NCI-H460 (cell line): ENCODE measurements at regions not wholly inside any gene's neighbourhood (a gene's known extent, or its start where the extent isn't known, plus 50 kb on each side); places are given as distances from the start of the nearest gene placed in this dataset.
"Not testable (repeated sequence)": the region's sequence is repeated elsewhere in the genome, so short reads cannot be mapped to it uniquely, and the experiment has no call there.

Source experiments
- DNase-seq: peaks from one replicate; pipeline ENCODE4 v3.0.0-alpha.2; 2016; ENCODE audit warnings: low read depth; ENCODE audit errors: extremely low read depth

DNA sequence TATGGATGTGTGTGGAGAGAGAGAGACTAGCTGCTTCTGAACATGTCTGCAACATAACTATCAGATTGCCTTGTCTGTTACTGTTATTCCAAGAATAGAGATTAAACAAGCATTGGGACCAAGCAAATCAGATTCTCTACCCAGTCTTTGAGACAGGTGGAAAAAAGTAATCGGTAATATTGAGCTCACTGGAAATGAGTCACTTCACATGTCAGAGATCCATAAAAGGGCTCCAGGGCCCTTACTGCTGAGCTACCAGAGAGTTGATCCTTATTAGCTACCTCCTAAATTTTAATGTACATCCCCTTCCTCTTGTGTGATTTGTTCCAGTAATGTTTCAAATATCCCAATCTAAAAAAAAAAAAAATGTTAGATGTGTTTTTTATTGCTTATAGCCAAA is 2118.0 kb downstream of the PCDH9 start:
- no peak for DNase-seq

DNA sequence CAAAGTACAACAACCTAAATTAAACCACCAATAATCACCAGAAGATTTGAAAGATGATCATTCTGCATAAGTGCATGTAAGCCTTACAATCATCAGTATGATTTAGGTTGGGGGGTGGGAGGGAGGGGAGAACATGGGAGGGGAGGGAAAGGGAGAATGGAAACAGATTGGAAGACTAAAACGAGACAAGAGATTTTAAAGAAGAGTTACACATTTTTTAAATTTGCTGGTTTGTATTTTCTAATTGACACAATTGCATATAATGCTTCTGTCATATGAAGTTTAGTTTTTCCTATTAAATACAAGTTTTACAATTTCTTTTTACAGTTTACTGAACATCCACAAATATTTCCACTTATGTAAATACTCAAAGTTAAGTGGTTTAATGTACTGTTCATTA is 2118.9 kb downstream of the PCDH9 start:
- no peak for DNase-seq

DNA sequence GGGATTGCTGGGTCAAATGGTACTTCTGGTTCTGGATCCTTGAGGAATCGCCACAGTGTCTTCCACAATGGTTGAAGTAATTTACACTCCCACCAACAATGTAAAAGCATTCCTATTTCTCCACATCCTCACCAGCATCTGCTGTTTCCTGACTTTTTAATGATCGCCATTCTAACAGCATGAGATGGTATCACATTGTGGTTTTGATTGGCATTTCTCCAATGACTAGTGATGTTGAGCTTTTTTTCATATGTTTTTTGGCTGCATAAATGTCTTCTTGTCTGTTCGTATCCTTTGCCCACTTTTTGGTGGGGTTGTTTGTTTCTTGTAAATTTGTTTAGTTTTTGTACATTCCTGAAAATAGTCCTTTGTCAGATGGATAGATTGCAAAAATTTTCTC is 2125.7 kb downstream of the PCDH9 start:
- DNase-seq = not testable (repeated sequence)

DNA sequence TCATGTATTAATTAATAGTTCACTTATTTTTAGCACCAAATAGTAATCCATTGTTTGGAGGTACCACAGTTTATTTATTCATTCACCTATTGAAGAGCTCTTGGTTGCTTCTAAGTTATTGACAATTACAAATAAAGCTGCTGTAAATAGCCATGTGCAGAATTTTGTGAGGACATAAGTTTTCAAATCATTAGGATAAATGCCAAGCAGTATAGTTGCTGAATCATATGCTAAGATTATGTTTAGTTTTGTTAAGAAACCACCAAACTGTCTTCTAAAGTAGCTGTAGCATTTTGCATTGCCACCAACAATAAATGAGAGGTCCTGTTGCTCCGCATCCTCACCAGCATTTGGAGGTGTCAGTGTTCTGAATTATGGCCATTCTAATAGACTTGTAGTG is 2126.8 kb downstream of the PCDH9 start:
- DNase-seq = no peak

DNA sequence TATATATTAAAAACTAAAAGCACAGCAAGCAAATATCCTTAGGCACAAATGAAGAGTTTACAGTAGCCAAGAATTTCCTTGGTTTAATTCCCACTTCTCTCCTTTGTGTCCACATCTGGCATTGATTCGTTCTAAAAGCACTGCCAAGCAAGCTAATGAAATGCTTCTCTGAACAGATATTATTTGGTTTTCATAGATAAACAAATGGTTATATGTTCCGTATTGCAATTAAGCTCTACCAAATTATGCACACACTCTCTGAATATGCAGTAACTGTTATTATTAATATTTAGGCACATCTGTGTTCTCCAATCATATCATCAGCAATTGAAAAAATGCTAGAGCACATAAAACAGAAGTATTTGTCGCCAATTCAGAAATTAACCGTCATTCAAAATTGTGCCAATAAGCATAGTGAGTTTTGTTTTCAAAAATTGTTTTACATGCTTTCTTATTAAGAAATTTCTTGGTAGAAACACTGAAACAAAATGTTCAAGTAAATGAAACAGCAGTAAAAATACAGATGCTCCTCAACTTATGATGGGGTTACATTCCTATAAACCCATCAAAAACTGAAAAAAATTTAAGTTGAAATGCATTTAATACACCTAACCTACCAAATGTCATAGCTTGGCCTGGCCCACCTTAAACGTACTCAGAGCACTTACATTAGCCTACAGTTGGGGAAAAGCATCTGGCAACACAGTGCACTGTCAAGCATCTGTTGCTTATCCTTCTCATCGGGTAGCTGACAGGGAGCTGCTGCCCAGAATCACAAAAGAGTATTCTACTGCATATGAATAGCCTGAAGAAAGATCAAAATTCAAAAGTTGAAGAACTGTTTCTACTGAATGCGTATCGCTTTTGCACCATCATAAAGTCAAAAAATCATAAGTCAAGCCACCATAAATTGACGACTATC is 2134.7 kb downstream of the PCDH9 start:
- DNase-seq = no peak

DNA sequence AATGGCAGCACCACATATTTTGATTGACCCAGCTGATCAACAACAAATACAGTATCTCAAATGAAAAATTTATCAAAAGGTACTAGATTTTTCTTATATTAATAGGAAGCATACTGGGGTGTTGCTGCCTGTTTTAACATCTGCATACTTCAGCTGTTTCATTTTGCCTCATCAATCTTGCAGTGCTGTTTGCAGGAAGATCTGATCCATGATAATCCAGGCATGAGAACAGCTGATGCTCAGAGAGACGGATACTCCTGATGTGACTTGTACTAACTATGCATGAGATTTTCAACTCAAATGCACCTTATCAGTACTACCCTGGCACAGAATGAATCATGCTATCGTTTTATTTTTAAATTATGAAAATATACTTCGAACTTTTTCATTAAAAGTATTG is 2136.8 kb downstream of the PCDH9 start:
- no peak for DNase-seq

DNA sequence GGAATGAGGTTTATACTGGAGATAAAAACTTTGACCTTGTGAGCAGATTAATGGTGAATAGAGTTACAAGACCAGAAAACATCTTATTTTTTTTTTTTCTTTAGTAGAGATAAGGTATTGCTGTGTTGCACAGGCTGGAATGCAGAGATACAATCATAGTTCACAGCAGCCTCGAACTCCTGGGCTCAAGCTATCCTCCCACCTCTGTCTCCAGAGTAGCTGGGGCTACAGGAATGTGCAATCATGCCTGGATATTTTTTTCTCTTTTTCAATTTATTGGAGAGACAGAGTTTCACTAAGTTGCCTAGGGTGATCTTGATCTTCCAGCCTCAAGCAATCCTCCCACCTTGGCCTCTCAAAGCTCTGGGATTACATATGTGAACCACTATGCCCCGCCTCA is 2139.1 kb downstream of the PCDH9 start:
- DNase-seq = no peak

DNA sequence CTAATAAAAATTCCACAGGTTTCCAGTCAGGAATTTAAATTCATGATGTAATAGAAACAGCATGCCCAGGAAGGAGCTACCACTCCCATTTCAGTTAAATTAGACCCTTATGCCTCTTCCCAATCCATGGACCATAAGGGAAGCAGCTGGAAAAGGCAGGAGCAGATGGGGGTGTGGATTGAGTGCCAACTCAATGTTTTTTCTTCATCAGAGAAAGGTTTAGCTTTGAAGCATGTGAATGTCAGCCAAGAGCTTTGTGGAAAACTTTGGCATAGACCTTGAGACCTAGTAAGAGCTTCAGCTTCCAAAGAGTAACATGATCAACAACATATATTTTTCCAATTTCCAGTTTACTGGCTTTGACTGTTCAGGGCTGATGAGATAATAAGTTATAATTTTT is 2139.9 kb downstream of the PCDH9 start:
- DNase-seq = no peak

DNA sequence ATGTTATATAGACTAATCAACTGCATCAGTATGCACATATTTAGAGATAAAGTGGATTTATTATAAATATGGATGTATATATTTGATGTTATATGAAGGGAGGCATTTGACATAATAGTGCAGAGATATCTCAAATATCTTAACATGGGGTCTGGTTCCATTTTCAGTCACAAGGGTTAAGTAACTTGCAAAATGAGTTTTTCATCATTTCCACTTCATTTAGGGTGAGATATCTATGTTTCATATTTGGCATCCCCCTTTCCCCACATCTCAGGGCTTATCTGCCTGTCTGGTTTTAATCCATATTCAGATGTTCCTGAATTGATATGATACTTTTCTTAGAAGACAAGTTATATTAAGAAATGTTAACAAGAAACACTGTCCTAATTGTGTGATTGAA is 2141.2 kb downstream of the PCDH9 start:
- DNase-seq = no peak

DNA sequence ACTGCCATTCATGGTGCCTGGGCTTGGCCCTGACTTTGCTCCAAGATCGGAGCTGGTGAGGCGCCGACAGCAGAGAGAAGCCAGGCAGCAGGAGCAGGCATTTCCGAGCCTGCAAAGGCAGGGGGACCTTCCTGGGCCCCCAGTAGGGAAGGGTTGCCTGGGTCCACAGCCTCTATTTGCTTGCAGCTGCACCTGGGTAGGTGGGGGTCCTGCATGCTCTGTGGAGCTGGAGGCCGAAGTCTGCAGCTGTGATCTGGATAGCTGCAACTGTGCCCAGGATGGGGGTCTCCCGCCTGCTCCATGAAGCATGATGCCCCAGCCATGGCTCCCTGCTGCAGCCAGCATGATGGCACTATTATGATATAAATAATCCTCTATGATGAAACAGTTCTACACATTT is 2144.2 kb downstream of the PCDH9 start:
- no peak for DNase-seq

DNA sequence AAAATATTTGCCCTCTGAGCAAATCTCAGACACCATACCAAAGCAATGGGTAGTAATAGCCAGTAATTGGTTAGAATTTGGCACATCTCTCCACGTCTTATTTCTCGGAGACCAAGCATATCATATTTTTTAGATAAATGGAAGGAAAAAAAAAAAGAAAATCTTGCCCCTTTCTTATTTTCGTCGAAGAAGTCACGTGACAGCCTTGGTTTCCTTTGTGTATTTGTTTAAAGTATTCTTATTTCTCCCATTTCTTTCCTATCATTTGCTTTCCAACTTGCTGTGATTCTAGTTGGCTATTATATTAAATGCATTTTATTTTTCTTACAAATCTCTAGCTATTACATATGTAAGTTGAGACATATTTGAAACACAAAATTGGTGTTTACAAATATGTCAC is 2155.9 kb downstream of the PCDH9 start:
- no peak for DNase-seq

DNA sequence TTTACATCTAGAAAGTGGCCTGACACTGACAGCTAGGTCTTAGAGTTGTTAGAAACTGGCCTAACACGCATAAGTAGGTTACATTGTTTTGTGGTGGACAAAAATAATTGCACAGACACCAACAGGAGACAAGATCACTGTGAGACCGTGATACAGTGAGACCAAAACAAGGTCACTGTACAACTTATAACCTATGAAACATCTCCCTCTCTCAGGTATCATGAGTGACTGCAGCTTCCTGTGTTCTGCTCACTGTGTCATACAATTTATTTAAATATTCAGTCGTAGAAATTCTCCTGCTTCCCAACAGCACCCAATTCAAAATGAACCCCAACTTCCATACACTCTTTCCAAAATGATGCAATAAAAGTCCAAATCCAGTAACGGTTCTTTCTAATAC is 2165.2 kb downstream of the PCDH9 start:
- no peak for DNase-seq

DNA sequence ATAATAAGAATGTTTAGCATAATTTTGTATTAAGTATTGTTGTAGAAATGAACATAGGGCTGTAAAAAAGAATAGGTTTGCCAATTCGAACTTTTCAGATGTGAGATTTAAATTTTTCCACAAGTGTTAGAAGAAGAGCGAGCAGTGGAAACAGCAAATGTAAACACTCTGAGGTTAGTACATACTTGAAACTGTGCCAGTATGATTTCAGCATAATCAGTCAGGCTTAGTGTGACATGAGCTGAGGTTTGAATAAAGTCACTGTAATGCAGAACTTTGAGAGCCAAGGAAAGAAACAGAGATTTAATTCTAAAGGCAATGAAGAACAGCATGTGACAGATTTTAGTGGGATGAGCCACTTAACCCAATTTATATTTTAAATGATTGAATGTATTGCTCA is 2166.4 kb downstream of the PCDH9 start:
- DNase-seq = no peak

DNA sequence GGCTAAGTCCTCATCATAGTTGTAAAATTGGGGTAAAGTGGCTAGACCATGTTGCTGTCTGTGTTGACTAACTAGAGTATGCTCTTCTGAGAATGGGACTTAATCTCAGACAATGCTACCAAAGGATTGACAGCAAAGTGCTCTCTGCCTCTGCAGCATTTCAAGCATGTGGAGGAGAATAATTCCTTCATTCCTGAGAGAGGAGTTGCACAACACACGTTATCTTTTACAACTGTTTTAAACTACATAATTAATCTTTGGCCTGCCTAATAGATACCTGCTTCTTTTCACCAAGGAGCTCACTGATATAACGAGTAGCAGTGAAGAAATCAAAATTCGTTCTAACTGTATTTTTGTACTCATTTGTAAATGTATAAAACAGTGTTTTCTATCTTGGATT is 2172.2 kb downstream of the PCDH9 start:
- DNase-seq = no peak

DNA sequence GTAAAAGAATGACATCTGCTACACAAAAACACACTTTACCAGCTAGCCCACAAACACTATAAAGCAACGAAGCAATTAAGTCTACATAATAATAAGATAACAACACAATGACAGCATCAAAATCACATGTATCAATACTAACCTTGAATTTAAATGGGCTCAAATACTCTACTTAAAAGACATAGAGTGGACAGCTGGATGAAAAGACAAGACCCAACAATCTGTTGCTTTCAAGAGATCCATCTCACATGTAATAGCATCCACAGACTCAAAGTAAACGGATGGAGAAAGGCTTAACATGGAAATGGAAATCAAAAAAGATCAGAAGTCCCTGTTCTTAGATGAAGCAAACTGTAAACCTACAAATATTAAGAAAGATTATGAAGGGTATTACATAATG is 2175.9 kb downstream of the PCDH9 start:
- DNase-seq = no peak

DNA sequence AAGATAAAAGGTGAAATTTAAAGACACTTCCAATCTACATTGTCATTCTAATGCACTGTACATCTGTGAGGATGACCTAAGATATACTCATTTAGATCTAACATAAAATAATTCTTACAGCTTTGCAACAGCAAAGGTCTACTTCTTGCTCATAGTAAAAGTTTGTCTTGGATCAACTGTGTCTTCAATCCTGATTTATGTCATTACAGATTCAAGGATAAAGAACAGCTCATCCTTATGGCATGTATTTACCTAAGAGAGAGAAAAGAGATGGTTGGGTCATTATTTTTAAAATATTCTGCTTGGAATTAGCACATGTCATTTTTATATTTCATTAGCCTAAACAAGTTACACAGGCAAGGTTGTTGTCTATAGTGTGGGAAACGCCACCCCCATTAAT is 2193.1 kb downstream of the PCDH9 start:
- DNase-seq = no peak

DNA sequence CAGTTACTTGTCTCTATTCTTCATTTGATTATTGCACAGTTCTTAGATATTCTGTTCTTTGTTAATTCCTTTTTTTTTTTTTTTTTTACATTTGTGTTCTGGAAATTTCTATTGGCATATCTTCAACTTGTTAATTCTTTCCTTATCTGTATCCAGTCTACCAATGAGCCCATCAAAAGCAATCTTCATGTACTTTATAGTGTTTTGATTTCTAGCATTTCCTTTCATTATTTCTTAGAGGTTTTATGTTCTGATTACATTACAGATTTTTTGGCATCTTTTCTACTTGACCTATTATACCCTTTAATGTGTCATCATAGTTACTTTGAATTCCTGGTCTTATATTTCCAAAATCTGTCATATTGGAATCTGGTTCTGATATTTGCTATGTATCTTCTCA is 2194.8 kb downstream of the PCDH9 start:
- DNase-seq = no peak

DNA sequence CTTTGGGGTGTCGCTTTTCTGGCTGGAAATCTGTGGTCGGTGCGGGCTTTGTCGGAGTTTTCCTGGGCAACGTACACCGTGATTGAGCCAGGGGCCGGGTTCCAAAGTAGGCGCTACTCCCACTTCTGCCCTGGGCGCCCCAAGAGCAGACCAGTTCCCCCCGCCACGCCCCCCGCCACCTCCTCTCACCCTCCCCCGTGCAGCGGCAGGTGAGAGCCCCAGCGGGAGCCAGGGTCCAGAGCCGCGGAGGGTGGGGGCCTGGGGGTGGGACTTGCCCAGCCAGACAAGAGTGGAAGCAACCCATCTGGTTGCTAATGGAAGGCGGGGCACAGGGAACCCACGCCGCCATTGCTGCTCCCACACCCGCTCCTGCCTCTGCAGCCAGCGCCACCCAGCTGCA is 2195.9 kb downstream of the PCDH9 start:
- DNase-seq = no peak

DNA sequence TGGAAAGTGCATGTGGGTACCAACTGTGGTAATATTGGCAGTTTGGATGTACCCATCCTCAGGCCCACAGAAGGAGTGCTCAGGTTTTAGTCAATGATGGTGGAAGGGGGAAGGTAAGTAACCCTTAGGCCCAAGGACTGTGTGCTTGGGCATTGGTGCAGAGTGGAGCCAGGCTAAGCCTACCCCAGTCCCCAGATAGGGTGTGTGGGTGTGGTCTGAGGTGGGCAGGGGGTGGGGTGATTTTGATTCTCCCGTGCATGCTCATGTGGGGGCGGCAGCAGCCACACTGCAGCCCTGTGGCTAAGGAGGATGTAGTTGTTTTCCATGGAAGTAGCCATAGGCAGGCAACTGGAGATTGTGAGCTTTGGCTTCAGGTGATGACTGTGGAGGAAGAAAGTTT is 2197.3 kb downstream of the PCDH9 start:
- DNase-seq = no peak

DNA sequence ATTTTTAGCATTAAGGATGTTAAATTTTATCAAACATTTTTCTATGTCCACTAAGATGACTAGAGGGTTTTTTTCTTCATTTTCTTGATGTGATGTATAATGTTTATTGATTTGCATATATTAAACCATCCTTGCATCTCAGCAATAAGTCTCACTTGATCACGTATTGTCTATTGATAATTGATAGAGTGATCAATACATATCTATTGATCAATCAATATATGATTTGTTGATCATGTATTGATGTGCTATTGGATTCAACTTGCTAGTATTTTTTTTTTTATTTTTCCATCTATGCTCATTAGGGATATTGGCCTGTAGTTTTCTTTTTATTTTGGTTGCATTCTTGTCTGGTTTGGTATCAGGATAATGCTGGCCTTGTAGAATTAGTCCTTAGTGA is 2202.0 kb downstream of the PCDH9 start:
- DNase-seq = no peak

DNA sequence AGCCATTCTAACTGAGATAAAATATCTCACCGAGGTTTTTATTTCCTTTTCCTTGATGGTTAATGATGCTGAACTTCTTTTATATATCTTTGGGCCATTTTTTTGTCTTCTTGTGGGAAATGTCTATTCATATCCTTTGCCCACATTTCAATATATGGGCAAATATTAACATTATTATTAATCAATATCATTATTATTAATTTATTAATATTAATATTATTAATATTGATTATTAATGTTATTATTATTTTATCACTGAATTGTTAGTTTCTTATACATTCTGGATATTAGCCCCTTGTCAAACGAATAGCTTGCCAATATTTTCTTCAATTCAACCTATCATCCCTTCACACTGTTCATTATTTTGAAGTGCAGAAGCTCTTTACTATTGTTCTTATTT is 2203.6 kb downstream of the PCDH9 start:
- DNase-seq = no peak

DNA sequence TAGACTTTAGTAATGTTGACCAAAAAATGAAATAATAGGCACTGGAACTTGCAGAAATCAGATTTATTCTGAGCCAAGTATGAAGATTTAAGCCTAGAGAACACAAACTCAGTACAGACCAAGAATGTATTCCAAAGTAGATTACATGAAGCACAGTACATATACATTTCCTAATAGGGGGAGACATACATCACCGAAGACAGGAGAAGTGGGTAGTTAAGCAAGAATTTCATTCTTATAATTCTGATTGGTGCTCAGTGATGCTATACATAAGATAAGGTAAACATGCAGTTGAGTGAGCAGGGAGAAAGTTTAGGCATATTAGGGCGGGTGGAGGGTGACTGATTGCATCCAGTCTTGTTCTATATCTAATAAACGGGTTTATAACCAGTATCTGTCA is 2218.8 kb downstream of the PCDH9 start:
- DNase-seq = no peak

DNA sequence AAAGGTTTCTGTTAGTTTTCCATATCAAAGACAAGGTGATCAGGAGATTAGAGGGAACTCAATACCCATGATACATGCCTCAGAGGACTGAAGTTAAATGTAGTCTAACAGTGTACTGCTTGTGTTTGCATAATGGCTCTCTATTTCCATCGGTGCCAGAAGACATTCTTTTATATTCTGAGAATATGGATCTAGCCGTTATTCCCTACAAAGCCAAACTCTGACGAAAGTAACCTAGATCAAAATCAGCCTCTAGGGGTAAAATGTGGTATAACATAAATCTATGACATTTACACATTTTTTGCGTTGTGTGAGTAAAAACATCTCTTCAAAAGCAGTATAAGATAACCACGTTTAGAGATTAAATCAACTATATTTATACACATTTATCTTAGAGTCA is 2232.7 kb downstream of the PCDH9 start:
- no peak for DNase-seq
